Body of pancreas (tissue), 4 donors: ENCODE measurements at regions not wholly inside any gene's neighbourhood (a gene's known extent, or its start where the extent isn't known, plus 50 kb on each side); places are given as distances from the start of the nearest gene placed in this dataset.

Source experiments
- CTCF ChIP-seq, 7 experiments: fragments of 450-650 bp in 4 of 7; fragments of 200-600 bp in 3 of 7; sonication (generic) in 3 of 7; IDR thresholded peaks; one replicate each; pipeline ENCODE4 v1.5.1; 2016 to 2019; ENCODE audit warnings: antibody characterized with exemption in 7 of 7
- POLR2A ChIP-seq, 3 donors: fragments of 450-650 bp; IDR thresholded peaks; one replicate each; pipeline ENCODE4 v1.6.1; 2016; ENCODE audit warnings: antibody characterized with exemption in 3 of 3, mild to moderate bottlenecking in 2 of 3

- TF ChIP-seq CTCF (IDR thresholded peaks at IDR 0.05), result no peak
- no peak for TF ChIP-seq POLR2A (IDR thresholded peaks at IDR 0.05)
These were observed 574.8 kb upstream of the C16orf82 start for GRCh38 chr16:26491962-26492361.
